ENCODE measurements at regions not wholly inside any gene's neighbourhood (a gene's known extent, or its start where the extent isn't known, plus 50 kb on each side); places are given as distances from the start of the nearest gene placed in this dataset.

DNA sequence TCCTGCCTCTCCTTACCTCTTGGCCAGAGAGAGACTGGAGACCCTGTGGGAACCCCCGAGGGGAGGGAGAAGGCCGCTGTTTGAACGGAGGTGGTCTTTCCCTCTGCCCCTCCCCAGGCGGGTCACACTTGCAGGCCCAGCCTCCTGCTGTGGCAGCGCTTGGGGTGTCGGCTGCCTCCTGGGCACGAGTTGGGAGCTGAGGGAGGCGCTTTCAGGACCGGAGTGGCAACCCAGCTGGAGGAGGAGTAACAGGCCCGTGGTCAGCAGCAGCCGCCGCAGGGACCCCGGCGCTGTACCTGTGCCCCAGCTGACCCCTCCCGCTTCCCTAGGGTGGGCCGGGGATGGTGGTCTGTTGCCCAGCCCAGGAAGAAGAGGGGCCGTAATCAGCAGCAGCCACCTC lies 278.3 kb downstream of the SEC14L1 start:
- no peak for DNase-seq (ENCODE audit: low spot score)

DNA sequence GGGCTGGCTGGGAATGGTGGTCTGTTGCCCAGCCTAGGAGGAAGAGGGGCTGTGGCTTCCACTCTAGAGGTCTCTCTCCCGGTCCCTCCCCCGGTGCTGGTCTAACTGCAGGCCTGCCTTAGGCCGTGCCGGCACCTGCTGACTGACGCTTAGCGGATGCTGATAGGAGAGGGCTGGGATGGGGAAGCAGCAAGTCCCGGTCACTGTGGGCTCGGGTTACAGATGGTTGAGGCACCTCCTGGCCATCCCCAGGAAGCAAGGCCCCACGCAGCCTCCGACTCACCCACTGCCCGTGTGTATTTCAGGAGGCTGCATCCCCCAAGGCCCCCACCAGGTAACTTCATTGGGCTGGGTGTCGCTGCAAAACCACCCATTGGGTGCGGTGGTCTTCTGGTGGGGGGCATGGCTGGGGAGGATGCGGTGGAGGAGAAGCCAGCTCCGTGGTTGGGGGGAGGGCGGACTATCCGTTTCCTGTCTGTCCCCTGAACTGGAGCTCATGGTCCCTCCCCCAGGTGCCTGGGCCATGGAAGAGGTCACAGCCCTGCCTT lies 278.9 kb downstream of the SEC14L1 start:
- DNase-seq (ENCODE audit: low spot score), result no peak

DNA sequence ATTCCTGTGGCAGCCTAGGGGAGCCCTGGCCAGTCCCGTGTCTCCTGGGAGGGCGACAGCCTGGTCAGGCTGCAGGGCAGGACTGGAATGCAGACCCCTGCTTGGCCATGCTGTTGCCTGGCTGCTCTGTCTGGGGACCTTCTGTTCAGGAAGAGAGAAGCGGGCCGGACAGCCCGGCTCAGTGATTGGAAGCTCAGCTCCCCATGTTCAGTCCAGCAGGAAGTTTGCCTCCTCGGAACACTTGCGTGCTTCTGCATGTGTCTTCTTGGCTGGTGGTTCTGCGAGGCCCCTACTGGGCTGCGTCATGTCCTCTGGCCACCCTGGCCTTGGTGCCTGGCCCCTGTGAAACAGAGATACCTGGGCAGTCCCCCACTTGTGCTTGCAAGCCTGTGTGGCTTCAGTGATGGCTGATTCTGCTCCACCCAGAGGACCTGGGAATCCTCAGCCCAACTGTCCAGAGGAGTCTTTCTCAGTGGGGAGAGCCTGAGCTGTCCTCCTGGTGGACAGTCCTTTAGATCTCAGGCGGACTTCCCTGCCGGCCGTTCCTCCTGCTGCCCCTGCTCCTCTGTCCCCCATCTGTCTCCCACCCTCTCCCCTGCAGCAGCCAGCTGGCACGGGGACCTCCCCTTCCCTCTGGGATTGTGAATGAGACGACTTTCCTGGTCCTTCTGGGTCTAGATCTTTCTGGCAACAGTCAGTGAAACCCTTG lies 279.5 kb downstream of the SEC14L1 start:
- DNase-seq (ENCODE audit: low spot score), result no peak

DNA sequence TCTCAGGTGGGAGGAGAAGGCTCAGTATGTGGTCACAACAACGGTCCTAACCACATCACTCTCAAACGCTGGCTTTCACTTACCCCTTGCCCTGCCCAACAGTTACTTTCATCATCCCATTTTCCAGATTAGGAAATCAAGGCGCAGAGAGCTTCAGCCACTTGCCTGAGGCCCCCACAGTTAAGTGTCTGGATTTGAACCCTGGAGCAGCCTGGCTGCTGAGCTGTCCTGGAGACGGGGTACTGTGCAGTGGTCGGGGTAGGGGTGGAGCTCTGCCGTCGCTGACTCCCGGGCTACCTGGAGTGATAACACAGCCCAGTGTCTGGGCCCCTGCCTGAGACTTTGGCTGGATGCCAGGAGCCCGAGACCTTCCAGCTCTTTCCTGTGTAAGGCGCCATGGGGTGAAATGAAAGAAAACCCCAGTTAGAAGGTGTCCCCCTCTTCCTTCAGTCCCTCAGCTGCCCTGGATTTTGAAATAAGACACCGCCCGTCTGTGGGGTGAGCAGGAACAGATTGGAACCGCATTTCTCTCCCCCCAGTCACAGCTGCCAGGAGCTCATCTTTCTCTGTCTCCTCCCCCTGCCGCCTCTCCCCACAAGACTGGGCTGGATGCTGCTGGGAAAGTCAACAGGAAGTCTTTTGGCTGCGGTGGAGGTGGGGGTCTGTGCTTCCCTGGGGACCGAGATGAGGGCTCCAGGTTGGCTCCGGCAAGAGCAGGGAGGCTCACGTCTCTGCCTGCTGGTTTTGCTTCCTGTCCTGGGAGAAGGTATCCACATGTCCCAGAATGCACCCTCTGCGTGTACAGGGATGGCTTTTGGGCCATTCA lies 280.2 kb downstream of the SEC14L1 start:
- DNase-seq (ENCODE audit: low spot score), result peak; percentile 84

DNA sequence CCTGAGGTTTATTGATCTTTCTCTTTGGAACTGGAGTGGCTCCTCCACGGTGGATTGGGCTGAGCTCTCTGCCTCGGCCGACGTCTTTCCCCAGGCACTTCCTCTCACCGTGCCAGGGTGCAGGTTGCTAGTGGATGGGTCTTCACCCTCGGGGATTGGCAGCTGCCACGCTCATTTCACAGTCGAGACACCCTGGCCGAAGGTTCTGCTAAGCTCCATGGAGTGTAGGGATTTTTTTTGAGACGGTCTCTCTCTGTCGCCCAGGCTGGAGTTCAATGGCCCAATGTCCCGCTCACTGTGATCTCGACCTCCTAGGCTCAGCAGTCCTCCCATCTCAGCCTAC lies 280.8 kb downstream of the SEC14L1 start:
- DNase-seq (ENCODE audit: low spot score), result no peak

DNA sequence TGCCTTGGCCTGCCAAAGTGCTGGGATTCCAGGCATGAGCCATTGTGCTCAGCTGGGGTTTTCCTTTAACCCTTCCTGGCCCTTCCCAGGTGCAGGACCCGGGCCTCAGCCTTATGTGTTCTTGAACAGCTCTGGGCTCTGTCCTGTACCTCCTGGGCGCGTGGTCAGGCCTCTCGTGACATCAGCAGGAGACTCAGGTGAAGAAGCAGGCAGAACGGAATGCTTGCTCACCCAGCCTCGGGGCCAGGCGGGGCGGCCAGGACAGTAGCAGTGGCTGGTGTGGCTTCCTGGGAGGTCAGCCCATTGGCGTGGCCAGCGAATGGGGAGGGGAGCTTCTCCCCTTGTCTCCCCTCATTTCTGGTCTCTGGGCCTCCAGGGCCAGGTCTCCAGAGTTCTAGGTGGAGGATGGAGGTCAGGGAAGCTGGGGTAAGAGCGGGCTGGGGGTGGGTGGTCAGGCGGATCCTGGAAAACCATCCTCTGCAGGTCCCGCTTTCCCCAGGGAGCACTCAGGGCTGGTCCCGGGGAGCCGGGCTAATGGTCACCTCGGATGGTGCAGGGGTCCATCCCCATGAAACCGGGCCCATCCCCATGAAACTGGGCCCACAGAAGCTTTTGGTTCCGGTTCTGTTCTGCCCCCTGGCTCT lies 281.5 kb downstream of the SEC14L1 start:
- no peak for DNase-seq (ENCODE audit: low spot score)

DNA sequence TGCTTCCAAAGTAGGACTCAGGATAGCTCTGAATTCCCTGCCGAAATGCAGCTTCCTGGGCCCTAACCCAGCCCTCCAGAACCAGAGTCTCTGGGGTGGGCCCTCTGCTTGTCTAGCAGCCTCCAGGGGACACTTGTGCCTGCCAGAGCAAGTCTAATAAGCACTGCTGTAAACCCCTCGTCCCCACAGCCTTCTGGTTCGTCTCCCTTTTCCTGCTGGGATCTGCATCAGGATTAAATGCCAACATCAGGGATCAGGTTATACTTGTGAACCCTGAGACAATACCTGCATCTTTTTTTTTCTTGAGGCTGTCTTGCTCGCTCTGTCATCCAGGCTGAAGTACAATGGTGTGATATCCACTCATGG lies 282.0 kb downstream of the SEC14L1 start:
- no peak for DNase-seq (ENCODE audit: low spot score)

DNA sequence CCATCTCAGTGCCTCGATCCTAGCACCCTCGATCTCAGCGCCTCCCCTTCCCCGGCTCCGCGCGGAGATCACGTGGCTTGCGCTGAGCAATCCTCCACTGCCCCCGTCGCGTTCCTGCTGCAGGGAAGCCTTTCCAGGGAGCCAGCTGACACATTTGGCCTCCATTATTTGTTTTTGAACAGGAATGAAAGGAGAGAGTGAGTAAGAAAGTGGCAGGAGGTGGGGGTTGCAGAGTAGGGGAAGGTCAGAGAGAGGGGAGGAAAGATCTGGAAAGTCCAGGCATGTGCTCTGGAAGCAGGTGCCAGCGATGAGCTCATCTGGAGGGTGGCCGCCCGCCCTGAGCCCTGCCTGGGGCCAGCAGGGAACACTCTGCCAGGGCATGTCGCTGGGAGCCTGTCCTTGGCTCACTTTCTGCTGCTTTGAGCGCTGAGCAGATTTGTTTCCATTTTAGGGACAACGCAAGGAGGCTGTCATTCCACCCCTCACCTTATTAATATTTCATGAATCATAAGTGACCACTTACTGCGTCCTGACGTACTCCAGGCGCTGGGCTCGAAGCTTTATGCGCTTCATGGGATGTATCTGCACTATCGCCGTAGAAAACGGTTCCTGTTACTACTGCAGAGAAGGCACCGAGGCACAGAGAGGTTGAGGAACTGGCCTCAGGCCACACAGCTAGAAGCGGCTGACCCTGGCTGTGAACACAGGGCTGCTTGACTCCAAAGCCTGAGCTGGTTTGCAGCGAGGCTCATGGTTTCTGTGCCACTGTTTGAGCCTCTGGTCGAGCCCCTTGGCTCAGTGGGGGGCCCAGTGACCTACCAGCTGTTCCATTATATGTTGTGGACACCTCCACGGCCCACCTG lies 283.1 kb downstream of the SEC14L1 start:
- peak; percentile 91 for DNase-seq (ENCODE audit: low spot score)

DNA sequence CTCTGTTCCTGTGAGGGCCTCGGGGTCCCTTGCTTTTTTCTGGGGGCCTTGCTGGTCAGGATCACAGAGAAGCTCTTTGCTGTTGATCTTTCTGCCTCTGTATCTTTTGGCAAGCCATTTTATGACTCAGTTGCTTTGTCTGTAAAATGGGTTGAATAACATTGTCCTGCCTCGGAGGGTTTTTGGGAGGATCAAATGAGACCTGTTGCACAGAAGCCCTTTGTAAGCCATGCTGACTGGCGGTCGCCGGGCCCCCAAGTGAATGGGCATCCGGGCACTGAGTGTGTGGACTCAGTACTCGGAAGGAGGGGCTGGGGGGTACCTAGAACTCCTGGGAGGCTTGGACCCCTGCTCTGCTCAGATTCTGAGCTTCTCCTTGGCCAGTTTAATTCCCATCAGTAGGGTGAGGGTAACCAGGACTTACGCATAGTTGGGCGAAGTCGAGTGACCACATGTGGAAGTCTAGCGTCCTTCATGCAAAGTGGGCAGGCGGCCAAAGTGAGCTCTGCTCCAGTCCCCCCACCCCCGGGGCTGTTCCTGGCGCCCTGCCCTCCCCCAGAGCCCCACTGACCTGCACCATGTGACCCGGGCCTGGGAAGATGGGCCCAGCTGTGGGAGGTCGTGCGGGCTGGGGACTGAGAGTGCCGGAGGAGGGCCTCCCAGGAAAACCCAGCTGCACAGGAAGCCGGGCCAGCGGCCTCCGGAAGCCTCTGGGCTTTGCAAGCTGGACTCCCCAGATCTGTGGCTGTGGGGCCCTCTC lies 284.0 kb downstream of the SEC14L1 start:
- DNase-seq (ENCODE audit: low spot score), result peak; percentile 93

DNA sequence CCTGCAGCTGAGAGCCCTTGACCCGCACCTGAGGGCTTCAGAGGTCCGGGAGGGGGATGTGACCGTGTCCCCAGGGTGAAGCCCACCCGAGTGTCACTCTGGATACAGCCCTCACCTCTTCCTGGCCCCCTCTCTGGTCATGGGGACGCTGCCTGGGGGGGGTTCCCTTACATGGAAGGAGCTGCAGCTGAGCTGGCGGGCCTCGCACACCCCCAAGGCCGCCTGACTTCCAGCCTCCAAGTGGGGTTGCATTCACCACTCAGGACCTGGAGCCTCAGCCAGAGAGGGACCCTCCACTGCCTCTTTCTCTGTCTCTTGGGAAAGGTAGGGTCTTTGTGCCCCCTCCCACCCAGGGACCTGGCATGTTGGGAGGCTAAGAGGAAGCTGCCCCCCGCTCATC lies 284.6 kb downstream of the SEC14L1 start:
- no peak for DNase-seq (ENCODE audit: low spot score)

DNA sequence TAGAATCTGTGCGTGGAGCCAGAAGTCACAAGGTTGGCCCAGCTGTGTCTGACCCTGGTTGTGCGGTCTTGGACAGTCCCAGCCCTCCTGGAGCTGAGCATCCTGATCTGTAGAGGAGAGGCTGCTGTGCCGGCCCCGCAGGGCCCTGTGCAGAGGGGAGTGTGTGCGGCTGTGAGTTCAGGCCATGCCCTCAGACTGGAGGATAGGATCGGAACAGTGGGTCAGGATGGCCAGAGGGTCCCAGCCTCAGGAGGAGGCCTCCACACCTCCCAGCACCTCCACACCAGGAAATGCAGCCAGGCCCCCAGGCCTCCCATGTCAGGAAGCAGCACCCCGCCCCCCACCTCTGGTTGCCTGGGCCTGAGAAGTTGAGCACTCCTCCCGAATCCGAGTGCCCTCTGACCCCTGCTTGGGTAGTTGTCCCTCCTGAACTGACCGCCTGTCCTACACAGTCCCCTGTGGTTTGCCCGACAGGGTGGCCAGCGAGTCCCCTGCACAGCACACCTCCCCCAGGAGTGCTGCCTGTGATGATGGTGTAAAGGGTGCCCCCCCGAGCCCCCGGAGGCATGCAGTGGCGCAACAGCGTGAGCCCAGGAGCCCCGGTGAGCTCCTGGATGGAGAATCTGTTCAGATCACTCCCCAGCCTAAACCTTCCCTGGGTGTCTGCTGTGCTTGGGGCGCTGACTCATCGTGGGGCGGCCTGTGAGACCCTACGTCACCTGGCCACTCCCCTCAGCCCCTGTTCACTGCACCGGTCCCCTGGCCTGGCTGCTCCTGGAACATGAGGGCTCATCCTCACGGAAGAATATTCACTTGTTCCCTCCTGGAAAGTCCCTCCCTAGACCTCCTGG lies 285.2 kb downstream of the SEC14L1 start:
- DNase-seq (ENCODE audit: low spot score), result no peak

DNA sequence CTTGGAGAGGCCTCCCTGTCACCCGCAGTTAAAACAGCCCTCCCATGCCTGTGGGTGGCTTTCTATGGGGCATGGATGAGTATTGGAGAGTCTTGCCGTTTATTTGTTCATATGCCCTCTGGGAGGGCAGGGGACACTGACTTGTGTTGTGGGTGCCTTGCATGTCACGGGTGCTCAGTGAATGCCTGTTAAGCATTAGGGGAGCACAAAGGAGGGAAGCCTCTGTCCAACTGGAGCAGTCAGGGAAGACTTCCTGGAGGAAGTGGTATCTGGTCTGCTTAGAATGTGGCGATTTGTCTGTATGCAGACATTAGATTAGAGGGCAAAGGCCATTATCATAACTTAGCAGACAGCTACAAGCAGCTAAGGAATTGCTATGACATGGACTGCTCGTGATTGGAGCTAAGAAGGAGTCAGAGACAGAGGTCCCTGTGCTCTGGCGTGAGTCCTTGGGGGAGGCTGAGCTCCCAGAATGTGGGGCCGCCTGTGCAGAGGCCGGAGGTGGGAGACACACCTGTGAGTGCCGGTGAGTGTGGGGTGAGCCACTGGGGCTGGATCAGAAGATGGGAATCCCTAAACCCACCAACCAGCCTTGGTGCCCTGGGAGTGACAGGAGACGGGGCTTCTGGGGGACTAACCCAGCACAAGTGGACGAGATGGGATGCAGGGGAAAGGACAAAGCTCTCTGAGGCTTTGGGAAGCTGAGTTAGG lies 286.1 kb downstream of the SEC14L1 start:
- no peak for DNase-seq (ENCODE audit: low spot score)

DNA sequence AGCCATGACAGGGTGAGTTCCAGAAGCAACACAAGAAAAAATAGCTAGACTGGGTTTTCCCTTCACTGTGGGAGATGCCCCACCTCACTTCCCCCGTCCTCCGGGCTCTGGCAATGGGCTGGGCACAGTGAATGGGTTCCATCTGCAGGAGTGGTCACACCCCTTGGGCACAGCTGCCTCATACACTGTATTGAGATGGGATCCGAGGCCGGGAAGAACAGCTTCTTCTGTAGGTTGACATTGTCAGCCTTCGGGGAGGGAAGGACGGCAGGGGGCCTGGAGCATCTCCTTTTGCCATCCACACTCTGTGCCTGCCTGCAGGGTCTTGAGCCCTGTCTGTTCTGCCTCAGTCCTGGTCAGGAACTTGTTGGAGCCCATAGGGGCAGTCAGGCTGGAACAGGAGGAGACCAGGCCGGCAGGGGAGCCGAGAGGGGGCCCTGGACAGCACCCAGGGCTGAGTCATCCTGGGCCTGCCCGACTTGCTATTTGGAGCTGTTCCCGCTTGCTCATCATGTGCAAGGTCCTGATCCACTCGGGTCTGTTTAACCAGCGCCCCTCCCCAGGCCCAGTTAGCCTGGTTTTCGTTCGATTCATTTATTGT lies 286.7 kb downstream of the SEC14L1 start:
- no peak for DNase-seq (ENCODE audit: low spot score)

DNA sequence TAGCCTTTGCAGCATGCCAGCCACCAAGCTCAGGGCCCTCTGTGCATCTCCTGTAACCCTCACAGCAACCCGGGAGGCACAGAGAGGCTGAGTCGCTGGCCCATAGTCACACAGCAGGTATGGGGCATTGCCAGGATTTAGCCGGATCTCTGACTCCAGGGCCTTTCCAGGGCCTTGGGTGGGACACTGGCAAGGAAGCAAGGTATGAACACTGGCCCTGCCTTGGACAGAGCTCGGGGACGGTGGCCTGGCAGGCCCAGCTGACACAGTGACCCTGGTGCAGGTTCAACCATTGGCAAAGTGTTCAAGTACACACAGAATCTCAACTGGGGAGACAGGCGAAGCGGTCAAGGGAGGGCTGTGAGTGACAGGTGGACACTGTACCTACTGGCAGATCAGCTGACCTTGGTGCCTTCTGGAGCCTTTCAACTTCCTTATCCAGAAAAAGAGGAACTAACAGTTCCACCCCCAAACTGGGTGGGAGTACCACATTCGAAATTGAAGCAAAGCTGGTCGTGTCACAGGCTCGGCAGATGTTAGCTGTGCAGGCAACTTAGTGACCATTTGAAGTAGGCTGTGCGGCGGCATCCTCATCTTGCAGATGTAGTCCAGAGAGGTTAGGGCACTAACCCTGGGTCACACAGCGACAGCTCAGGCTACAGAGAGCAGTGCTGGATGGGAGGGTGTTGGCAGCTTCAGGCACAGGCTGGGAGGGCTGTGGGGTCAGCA lies 287.4 kb downstream of the SEC14L1 start:
- no peak for DNase-seq (ENCODE audit: low spot score)

DNA sequence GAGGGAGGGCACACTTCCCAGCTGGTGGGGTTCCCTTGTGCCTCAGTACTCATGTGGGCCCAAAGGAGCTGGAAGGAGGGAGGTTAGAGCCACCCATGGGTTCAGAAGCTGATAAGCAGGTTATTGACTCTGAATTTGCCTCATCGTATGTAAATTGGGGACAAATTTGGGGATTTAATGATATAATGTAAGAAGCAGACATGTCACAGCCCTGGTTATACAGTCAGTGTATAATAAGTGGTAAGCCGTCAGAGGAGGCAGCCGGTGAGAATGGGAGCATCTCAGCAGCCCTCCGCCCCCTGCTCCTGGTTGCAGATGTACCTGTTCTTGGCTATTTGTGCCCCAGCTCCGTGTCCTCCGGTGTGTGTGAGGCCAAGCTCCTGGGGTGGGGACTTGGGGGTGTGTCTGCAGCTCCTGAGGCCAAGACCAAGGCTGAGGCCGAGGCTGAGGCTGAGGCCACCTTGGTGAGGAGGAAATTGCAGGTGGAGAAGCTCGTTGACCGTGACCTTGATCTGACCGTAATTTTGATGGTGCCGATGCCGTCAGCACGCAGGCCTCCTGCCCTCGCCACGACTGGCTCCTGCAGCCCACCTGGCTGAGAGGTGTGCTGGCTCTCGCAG lies 288.1 kb downstream of the SEC14L1 start:
- no peak for DNase-seq (ENCODE audit: low spot score)

DNA sequence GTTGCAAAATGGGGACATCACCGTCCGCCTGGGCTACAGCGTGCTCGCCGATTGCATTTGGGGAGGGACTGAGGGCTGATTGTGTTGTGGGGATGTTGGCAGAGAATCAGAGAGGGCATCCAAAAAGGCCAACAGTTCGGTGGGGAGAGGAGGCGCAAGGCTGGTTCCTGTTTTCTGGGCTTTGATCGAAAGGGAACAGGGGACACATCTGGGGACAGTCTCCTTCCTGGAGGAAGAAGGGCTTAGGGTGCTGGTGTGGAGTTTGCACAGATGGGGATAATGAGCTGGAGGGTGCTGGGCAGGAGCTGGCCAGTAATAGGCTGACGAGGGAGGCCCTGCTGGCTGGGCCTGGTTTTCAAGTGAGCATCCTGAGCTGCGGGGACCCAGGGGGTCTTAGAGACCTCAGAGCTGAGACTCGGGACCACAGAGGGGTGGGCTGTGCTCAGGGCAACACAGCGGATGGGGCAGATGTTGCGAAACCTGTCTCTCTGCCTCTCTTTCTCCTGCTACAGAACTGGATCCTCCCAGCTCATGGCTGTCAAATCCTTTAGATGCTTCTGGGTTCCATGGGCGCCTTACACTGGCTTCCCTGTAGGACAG lies 288.7 kb downstream of the SEC14L1 start:
- no peak for DNase-seq (ENCODE audit: low spot score)

DNA sequence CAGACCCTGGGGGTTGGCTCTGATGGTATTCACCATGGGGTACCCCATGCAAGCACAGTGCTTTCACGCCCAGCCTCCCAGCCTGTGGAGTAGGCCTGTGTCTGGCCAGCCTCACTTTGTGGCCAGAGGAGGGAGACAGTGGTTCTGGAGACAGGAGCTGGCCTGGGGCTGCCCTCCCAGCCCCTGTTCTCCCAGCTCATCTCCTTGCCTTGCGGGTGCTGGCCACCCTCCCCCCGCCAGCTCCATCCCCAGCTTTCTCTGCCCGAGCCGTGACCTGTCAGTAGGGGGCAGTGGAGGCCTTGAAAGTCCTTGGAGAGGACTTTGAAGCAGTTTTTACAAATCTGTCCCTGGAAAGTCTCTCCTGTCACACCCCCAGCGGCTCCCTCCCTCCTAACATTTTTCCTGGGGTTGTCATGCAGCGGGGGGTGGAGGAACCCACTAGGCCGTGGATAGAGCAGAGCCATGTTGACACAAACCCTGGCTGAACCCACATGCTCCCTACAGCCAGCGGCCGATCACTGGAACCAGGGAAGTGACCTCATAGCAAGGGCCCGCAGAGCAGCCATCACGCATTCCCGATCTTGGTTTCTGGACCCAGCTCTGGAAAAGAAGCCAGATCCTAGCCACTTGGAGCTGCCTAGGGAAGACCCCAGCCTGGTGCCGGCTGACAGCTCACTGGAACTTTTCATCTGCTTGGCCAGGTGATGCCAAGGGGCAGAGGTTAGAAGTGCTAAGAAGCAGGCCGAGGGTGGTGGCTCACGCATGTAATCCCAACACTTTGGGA lies 289.4 kb downstream of the SEC14L1 start:
- peak; percentile 87 for DNase-seq (ENCODE audit: low spot score)

All from left forelimb (tissue), 1 donor.